SK-MEL-5 (cell line): ENCODE measurements at regions not wholly inside any gene's neighbourhood (a gene's known extent, or its start where the extent isn't known, plus 50 kb on each side); places are given as distances from the start of the nearest gene placed in this dataset.
"Not testable (repeated sequence)": the region's sequence is repeated elsewhere in the genome, so short reads cannot be mapped to it uniquely, and the experiment has no call there.

Experiments used
- DNase-seq: peaks from one replicate; pipeline ENCODE4 v3.0.0-alpha.2; 2016; ENCODE audit warnings: low read depth, low spot score
- in situ Hi-C: cut with HindIII; loops from 2 replicates; pipeline ENCODE4 v1.10.0; 2016; ENCODE audit warnings: low sequenced_read_pairs, high pct_unique_total_duplicates, low pct_unique_long_range_greater_than_20kb

DNA sequence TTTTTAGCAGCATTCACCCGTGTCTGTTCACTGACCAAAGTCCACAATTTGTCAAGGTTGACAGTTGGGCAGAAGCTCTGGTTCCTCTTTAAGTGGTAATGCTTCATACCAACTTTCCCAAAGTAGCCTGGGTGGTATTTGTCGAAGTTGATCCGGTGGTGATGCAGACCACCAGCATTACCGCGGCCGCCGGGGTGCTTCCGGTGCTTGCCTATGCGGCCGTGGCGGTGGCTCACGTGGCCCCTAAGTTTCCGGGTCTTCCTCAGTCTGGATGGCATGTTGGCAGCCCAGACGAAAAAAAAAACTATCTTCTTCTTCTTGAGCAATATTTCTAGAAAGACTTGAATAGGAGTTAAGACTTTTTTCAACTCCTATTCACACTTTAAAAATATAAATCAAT is 151.4 kb upstream of the RGS17 start:
- in situ Hi-C loops, DNase-seq: not testable (repeated sequence)

- DNase-seq, result no peak
- in situ Hi-C loops, result no loop called here
These were observed 144.9 kb upstream of the RGS17 start for GRCh38 chr6:153275997-153276396.

GRCh38 chr6:153272201-153272980 is 141.3 kb upstream of the RGS17 start:
- DNase-seq, result no peak
- in situ Hi-C loops, result no loop called here

DNA sequence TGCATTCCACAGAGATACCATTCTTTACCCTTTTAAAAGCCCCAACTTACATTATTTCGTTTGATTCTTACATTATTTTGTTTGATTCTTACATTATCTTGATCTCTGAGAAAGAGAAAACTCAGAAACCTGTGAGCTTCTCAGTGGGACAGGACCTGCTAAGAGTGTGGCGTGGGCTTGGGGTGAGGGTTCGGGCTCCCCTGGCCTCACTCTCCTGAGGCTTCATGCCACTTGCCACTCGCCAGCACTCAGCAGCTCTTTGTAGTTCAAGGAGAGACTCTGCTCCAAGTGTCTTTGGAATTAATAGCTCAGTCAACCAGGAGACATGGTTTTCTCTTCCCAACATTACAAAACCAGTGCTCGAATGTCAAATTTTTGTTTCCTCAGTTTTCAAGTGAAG is 132.4 kb upstream of the RGS17 start:
- in situ Hi-C loops, result no loop called here

DNA sequence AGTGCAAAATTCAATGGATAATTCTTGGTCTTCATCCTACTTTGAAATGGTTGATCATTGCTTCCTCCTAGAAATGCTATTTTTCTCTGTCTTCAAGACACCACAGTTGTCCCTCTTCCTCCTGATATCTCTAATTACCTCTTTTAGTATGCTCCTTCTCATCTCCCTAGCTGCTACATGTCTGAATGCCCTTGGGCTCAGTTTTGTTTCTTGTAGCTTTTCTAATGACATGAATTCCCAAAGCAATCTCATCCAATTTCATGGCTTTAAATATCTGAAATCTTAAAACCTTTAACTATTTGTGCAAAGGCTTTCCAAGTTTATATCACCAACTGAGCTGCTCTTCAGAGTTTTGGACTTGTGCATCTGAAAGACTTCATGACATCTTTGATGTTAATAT is 120.2 kb upstream of the RGS17 start:
- in situ Hi-C loops, result no loop called here
- no peak for DNase-seq

More for the DNA sequence above, 132.4 kb upstream of the RGS17 start:
- DNase-seq, result no peak

DNA sequence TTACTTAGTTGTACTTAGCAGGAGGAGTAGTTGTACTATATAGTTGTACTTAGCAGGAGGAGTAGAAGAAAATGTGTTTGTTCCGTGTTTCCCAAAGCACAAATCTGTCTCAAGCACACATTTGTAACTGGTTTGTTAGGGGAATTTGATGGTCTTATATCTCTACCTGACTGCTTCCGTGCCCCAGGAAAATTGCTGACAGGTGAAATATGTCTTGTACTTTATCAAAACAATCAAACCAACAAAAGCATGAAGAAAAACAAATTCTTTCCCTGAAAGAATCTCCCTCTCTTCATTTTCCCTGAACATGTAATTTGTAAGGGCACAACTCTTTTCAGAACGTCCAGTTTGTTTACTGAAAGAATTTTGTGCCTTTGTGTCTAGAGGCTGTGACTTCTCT is 106.6 kb upstream of the RGS17 start:
- in situ Hi-C loops, result no loop called here
- DNase-seq, result no peak

DNA sequence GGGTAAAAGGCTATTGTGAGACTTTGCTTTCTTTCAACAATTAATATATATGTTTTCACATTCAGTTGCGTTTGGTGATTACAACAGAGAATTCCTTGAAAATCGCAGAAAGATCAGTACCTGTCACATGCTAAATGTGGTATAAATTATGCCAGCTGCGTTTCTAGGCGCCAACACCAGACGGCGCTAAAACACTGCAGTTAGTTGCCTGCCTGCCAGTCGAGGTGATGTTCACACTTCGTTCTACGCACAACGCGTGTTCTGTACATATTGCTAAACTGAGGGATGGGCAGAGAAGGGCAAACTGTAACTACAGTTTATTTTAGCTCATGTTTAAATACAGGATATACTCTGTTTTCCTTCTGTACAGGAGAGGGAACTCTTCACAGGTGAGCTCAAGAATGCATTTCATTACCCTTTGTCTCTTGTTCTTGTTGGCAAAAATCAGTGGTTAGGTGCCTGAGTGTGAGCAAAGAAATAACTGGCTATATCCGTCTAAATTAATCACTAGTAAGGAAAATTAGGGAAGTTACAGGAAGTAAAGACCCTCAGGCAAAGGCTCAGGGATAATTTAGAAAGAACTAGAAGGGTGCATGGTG is 100.1 kb upstream of the RGS17 start:
- peak; percentile 68 for DNase-seq
- in situ Hi-C loops, result no loop called here

GRCh38 chr6:153218184-153218792 is 87.2 kb upstream of the RGS17 start:
- no peak for DNase-seq

GRCh38 chr6:153216789-153217188 is 85.7 kb upstream of the RGS17 start:
- DNase-seq, result no peak
- in situ Hi-C loops, result no loop called here

More at GRCh38 chr6:153218184-153218792, 87.2 kb upstream of the RGS17 start:
- in situ Hi-C loops, result no loop called here

- DNase-seq, result peak; percentile 27
- in situ Hi-C loops, result no loop called here
These were observed 84.2 kb upstream of the RGS17 start for GRCh38 chr6:153215242-153215641.

DNA sequence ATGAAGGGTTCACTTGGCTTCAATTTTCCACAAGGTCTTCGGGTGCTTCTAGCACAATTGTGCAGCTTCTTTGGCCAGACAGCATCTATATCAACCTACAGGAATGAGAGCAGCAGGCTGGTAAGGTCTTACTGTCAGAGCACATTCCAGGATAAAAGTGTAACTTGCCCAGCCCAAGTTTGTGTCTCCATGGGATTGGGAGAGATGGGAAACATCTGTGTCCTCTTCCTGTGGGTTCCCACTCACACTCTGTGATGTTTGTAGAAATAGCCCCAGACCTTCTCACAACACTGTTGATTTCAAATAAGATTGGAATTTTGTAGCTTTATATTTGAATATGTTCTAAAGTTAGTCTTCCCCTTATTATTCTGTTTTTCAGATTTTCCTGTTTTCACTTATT is 83.4 kb upstream of the RGS17 start:
- in situ Hi-C loops, result no loop called here
- no peak for DNase-seq

DNA sequence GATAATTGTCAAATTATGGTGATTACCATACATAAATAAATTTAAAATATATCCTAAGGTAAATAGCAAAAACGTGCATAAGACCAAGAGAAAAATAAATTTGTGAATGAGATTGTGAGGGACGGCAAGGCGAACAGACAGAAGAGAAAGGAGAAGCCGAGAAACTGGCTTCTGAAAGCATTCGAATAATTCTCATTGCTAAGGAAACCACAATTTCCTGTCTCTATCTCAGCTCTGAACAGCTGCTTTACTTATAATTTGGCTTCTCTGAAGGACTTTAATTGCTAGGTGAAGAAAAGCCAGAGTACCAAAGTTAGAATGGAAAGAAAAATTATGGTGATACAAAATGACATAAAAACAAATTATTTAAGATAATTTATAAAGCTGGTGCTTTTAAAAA is 79.0 kb upstream of the RGS17 start:
- DNase-seq, result no peak
- in situ Hi-C loops, result no loop called here

DNA sequence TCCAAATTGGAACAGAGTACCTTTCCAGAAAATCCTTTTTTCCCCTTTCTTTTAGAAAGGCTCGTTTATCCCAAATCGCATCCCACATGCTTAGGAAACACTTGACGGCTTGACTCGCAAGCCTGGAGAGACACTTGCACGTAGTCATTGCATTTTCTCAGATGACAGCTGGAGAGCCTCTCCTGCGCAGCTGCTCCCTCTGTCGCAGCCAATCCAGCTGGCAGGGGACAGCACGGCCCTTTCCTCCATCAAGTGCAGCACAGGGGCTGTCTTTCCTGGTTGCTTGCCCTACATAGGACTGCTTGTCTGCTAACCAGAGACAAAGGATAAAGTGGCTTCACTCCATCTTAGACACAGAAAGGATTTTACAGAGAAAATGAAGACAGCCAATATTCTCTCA is 77.6 kb upstream of the RGS17 start:
- in situ Hi-C loops, result no loop called here
- no peak for DNase-seq

DNA sequence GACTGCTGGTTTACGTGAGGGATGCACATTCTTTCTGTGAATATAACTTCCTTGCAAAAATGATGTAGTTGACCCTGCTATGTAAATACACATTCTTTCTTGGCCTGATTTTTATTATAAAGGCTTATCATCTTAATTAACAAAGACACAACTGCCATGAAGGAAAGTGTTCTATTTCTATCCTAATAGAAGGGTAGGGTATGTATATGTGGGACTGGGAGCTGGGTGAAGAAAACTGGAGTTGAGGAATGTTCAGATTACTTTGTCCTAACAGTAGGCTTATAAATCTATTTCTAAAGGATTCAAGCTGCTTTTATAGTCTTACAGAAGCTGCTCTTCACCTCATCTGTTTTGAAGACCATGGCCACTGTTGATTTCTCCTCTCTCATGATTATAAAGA is 76.5 kb upstream of the RGS17 start:
- in situ Hi-C loops, result no loop called here
- no peak for DNase-seq

GRCh38 chr6:153207006-153207405 is 75.9 kb upstream of the RGS17 start:
- DNase-seq, result no peak
- in situ Hi-C loops, result no loop called here

- no peak for DNase-seq
- in situ Hi-C loops, result no loop called here
These were observed 62.1 kb upstream of the RGS17 start for GRCh38 chr6:153192943-153193885.

DNA sequence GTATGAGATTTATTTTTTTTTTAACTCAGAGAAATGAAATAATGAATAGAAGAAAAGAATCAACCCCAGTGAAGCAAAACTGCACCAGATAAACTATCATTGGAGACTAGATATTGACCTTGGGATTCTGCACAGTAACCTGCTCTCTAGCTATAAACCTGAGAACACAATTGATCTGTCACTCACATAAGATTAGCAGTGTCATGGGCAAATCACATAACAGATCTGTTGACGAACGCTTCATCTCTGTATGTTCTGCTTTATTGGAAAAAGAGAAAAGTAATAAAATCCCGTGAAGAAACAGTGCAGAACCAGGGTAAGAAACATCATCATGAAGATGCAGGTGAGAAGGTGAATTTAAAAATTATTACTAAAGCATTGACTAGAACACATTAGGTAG is 52.8 kb upstream of the RGS17 start:
- in situ Hi-C loops, result no loop called here
- no peak for DNase-seq
